OCI-LY1 (cell line): ENCODE measurements at regions not wholly inside any gene's neighbourhood (a gene's known extent, or its start where the extent isn't known, plus 50 kb on each side); places are given as distances from the start of the nearest gene placed in this dataset.

Experiments used
- CTCF ChIP-seq: fragments of 200-600 bp; sonication (generic), shearing (Covaris generic); IDR thresholded peaks from 2 replicates; pipeline ENCODE4 v1.5.1; 2017; ENCODE audit warnings: mild to moderate bottlenecking, antibody characterized with exemption, low read length, moderate library complexity, mixed read lengths
- EZH2 ChIP-seq: fragments of 200-600 bp; sonication (generic), shearing (Covaris generic); IDR thresholded peaks from 2 replicates; pipeline ENCODE4 v1.8.0; 2017; ENCODE audit warnings: borderline replicate concordance, mixed run types, mild to moderate bottlenecking, antibody characterized with exemption, low read length, moderate library complexity, mixed read lengths

GRCh38 chr7:121517591-121517990 is 121.5 kb upstream of the FAM3C start:
- TF ChIP-seq CTCF (no peak), EZH2 (no peak)
